Testis (tissue), 2 donors: ENCODE measurements at regions not wholly inside any gene's neighbourhood (a gene's known extent, or its start where the extent isn't known, plus 50 kb on each side); places are given as distances from the start of the nearest gene placed in this dataset.

Experiments used
- POLR2A ChIP-seq: fragments of 450-650 bp; IDR thresholded peaks from one replicate; pipeline ENCODE4 v1.6.1; 2017; ENCODE audit warnings: antibody characterized with exemption, mild to moderate bottlenecking, moderate library complexity
- TF ChIP-seq, protein P1 (sequence below), 3 experiments: fragments of 450-650 bp in 2 of 3; fragments of 200-600 bp in 1 of 3; sonication (generic) in 1 of 3; IDR thresholded peaks; one replicate each; pipeline ENCODE4 v1.5.1; 2016 to 2019; ENCODE audit warnings: antibody characterized with exemption in 3 of 3, mild to moderate bottlenecking in 2 of 3, moderate library complexity in 1 of 3

DNA sequence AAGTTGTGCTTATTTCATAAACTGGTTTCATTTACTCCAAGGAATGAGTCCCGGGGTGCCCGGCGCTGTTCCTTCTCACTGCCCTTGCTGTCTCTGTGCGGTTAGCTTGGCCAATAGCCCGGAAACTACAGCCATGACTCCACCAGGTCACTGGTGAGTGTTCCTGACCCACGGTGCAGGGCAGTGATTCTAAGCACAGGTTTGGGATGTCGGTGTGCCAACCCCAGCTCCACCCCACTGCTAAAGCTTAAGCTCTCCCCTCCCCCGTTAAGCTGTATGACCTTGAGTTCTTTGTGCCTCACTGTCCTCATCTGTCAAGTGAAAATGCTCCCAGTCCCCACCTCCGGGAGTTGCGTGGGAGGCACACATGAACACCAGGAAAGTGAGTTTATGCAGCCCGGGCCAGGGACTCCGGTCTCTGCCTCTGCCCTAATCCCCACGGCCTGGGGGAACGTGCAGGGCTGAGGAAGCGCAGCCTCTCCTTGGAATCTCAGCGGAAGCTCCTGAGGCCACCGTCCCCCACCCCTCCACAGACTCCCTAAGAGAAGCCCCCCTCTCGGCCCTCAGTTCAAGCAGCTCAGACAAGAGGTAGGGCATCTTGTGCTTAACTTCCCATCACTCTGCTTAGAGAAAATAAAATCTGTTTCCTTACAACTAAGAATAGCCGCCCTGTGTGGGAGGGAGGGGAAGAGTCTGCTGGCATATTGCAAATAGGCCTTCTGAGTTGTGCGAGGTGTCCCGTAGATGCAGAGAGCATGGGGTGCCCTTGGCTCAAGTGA lies 92.0 kb upstream of the RAI14 start:
- TF ChIP-seq, protein P1, sequence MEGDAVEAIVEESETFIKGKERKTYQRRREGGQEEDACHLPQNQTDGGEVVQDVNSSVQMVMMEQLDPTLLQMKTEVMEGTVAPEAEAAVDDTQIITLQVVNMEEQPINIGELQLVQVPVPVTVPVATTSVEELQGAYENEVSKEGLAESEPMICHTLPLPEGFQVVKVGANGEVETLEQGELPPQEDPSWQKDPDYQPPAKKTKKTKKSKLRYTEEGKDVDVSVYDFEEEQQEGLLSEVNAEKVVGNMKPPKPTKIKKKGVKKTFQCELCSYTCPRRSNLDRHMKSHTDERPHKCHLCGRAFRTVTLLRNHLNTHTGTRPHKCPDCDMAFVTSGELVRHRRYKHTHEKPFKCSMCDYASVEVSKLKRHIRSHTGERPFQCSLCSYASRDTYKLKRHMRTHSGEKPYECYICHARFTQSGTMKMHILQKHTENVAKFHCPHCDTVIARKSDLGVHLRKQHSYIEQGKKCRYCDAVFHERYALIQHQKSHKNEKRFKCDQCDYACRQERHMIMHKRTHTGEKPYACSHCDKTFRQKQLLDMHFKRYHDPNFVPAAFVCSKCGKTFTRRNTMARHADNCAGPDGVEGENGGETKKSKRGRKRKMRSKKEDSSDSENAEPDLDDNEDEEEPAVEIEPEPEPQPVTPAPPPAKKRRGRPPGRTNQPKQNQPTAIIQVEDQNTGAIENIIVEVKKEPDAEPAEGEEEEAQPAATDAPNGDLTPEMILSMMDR (IDR thresholded peaks at IDR 0.05) = no peak
- TF ChIP-seq POLR2A = no peak
